Stomach (tissue), 4 donors: ENCODE measurements at regions not wholly inside any gene's neighbourhood (a gene's known extent, or its start where the extent isn't known, plus 50 kb on each side); places are given as distances from the start of the nearest gene placed in this dataset.

ENCODE experiments used
- CTCF ChIP-seq, 7 experiments: fragments of 450-650 bp in 4 of 7; fragments of 200-600 bp in 3 of 7; sonication (generic) in 3 of 7; IDR thresholded peaks; one replicate each; pipeline ENCODE4 v1.5.1; 2016 to 2019; ENCODE audit warnings: antibody characterized with exemption in 7 of 7, control low read depth in 2 of 7, mild to moderate bottlenecking in 1 of 7
- POLR2A ChIP-seq, 4 donors: fragments of 450-650 bp; IDR thresholded peaks; one replicate each; pipeline ENCODE4 v1.6.1; 2016; ENCODE audit warnings: antibody characterized with exemption in 4 of 4, control low read depth in 2 of 4, mild to moderate bottlenecking in 1 of 4, moderate library complexity in 1 of 4

GRCh38 chr15:69798481-69799250, 299.1 kb downstream of the TLE3 start:
- TF ChIP-seq CTCF (IDR thresholded peaks at IDR 0.05): no peak
- TF ChIP-seq POLR2A (IDR thresholded peaks at IDR 0.05): no peak
